ENCODE measurements at regions not wholly inside any gene's neighbourhood (a gene's known extent, or its start where the extent isn't known, plus 50 kb on each side); places are given as distances from the start of the nearest gene placed in this dataset.

DNA sequence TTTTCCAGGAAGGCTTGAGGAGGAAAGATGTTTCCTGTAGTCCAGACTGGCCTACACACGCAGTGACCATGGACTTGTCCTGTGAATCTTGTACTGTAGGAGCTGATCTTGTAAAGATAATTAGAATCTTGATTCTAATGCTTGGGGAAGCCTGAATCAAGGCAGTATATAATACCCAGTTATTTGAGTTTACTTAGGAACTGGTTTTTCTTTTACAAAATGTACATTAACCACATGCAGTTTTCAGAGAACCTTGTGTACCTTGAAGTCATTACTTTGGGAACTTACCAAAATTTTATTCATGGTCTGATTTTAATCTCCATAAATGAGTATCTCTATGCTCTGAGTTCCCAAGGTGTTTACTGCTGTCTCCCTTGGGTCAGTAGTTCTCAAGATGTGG lies 439.9 kb upstream of the AZI2 start:
- no peaks in the 10 kb centered on the region for H3K36me3 ChIP-seq
- H3K4me1 ChIP-seq (ENCODE audit: control insufficient read depth in 1 of 2, insufficient read depth in 1 of 2, low read depth in 1 of 2, low read length in 1 of 2), result no peaks in the 10 kb centered on the region
- no peak overlapping the region for H3K27ac ChIP-seq
- H3K27me3 ChIP-seq, result no peaks in the 10 kb centered on the region
- TF ChIP-seq, protein P1, sequence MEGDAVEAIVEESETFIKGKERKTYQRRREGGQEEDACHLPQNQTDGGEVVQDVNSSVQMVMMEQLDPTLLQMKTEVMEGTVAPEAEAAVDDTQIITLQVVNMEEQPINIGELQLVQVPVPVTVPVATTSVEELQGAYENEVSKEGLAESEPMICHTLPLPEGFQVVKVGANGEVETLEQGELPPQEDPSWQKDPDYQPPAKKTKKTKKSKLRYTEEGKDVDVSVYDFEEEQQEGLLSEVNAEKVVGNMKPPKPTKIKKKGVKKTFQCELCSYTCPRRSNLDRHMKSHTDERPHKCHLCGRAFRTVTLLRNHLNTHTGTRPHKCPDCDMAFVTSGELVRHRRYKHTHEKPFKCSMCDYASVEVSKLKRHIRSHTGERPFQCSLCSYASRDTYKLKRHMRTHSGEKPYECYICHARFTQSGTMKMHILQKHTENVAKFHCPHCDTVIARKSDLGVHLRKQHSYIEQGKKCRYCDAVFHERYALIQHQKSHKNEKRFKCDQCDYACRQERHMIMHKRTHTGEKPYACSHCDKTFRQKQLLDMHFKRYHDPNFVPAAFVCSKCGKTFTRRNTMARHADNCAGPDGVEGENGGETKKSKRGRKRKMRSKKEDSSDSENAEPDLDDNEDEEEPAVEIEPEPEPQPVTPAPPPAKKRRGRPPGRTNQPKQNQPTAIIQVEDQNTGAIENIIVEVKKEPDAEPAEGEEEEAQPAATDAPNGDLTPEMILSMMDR (IDR thresholded peaks at IDR 0.05), result no peak
- no peaks in the 10 kb centered on the region for H3K9me3 ChIP-seq
- no peak overlapping the region for H3K4me3 ChIP-seq (ENCODE audit: low read depth in 1 of 2, low read length in 1 of 2)

DNA sequence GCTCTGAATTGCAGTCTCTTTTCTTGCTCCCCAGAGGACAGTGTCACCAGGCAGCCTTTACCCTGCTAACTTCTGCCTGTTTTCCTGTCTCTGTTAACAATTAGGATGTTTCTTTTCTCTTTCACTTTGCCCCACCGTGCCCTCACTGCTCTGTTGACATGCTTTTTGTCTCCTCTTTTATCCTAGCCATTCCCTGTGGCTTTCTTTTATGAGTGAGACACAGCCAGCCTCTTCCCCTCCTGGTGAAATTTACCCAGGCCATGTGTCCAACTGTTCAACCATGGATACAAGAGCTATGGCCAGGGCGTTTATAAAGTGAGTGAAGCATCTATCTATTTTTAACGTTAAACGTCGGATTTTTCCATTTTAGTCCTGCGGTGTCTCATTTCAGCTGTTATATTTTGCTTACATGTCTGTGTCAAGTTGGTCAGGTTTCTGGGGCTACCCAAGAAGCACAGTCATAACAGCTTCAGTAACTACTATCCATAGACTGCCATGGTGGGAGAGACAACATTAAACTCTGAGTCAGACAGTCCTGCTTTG lies 443.2 kb upstream of the AZI2 start:
- H3K4me3 ChIP-seq (ENCODE audit: low read depth in 1 of 2, low read length in 1 of 2), result no peak overlapping the region
- TF ChIP-seq, protein P1 (IDR thresholded peaks at IDR 0.05), result no peak

DNA sequence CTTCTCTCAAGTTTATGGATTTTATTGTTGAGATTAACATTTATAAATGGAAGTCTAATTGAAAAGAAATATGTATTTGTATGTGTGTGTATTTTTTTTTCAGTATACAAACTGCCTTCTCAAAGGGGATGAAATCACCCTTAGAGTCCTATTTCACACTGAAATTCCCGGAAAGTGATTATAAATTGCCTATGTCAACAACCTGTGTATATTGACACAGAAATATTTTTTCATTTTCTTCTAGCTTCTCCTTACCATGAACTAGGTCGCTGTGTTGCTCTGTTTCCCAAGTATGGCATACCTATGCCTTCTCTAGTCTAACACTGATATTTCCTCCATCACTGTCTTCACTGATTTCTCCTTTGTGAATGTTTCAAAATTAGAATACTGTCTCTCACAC lies 444.0 kb upstream of the AZI2 start:
- no peaks in the 10 kb centered on the region for H3K36me3 ChIP-seq
- no peaks in the 10 kb centered on the region for H3K27me3 ChIP-seq
- TF ChIP-seq, protein P1 (IDR thresholded peaks at IDR 0.05), result no peak
- no peak overlapping the region for H3K27ac ChIP-seq
- H3K4me1 ChIP-seq (ENCODE audit: control insufficient read depth in 1 of 2, insufficient read depth in 1 of 2, low read depth in 1 of 2, low read length in 1 of 2), result no peaks in the 10 kb centered on the region
- no peak overlapping the region for H3K4me3 ChIP-seq (ENCODE audit: low read depth in 1 of 2, low read length in 1 of 2)
- H3K9me3 ChIP-seq, result no peaks in the 10 kb centered on the region

More for the DNA sequence above, 443.2 kb upstream of the AZI2 start:
- H3K27ac ChIP-seq, result no peak overlapping the region
- no peaks in the 10 kb centered on the region for H3K9me3 ChIP-seq
- H3K36me3 ChIP-seq, result no peaks in the 10 kb centered on the region
- H3K4me1 ChIP-seq (ENCODE audit: control insufficient read depth in 1 of 2, insufficient read depth in 1 of 2, low read depth in 1 of 2, low read length in 1 of 2), result no peaks in the 10 kb centered on the region
- no peaks in the 10 kb centered on the region for H3K27me3 ChIP-seq

DNA sequence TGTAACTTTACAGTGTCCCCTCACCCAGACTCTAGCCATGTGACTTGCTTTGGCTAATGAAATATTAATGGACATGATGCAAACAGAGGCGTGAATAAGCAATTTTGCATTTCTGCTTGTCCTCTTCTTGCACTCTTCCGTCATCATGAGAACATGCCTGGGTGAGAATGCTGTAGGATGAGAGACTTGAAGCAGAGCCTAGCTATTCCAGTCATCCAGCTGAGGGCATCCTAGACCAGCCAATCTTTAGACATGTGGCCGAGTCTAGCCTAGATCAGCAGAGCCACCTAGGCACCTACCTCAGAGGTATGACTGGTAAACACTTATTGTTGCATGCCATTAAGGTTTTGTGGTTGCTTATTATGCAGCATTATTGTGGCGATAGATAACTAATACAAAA lies 450.5 kb upstream of the AZI2 start:
- no peaks in the 10 kb centered on the region for H3K27me3 ChIP-seq
- no peaks in the 10 kb centered on the region for H3K4me1 ChIP-seq (ENCODE audit: control insufficient read depth in 1 of 2, insufficient read depth in 1 of 2, low read depth in 1 of 2, low read length in 1 of 2)
- no peak overlapping the region for H3K27ac ChIP-seq
- H3K4me3 ChIP-seq (ENCODE audit: low read depth in 1 of 2, low read length in 1 of 2), result no peak overlapping the region
- H3K9me3 ChIP-seq, result no peaks in the 10 kb centered on the region
- H3K36me3 ChIP-seq, result no peaks in the 10 kb centered on the region
- TF ChIP-seq, protein P1 (IDR thresholded peaks at IDR 0.05), result no peak

DNA sequence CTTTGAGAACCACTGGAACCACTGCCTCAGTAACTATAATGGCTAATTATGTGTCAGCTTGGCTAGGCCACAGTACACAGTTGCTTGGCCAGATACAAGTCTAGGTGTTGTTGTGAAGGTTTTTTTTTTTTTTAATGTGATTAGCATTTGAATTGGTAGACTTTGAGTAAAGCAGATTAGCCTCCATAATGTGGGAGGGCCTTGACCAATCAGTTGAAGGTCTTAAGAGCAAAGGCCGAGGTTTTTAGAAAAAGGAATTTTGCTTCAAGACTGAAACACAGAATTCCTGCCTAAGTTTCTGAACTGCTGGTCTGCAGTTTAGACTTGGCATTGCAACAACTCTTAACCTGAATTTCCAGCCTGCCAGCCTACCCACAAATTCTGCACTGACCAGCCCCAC lies 451.6 kb upstream of the AZI2 start:
- Histone ChIP-seq H3K36me3 (no peaks in the 10 kb centered on the region), H3K9me3 (no peaks in the 10 kb centered on the region), H3K27ac (no peak overlapping the region), H3K27me3 (no peaks in the 10 kb centered on the region), H3K4me3 (ENCODE audit: low read depth in 1 of 2, low read length in 1 of 2) (no peak overlapping the region), H3K4me1 (ENCODE audit: control insufficient read depth in 1 of 2, insufficient read depth in 1 of 2, low read depth in 1 of 2, low read length in 1 of 2) (no peaks in the 10 kb centered on the region)
- TF ChIP-seq, protein P1 (IDR thresholded peaks at IDR 0.05), result no peak

DNA sequence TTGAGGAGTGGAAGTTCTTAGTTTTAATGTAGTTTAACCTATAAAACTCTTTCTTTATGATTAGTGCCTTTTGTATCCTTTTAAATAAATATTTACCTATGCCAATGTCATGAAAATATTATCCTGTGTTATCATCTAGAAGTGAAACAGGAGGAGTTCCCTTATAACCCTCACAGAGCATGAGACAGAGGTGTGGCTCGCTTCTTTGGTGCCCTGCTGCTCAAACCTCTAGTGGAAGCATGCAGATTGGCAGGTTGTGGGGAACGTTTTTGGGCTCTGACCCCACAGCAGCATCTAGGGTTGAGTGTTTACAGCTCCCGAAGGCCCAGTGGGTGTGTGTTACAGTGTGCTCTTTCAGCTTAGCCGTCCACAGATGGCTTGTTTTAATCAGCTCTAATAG lies 459.4 kb upstream of the AZI2 start:
- no peak overlapping the region for H3K4me3 ChIP-seq (ENCODE audit: low read depth in 1 of 2, low read length in 1 of 2)
- TF ChIP-seq, protein P1 (IDR thresholded peaks at IDR 0.05), result no peak

More for the DNA sequence above, 459.4 kb upstream of the AZI2 start:
- H3K36me3 ChIP-seq, result no peaks in the 10 kb centered on the region
- H3K27ac ChIP-seq, result no peak overlapping the region
- no peaks in the 10 kb centered on the region for H3K9me3 ChIP-seq
- no peaks in the 10 kb centered on the region for H3K4me1 ChIP-seq (ENCODE audit: control insufficient read depth in 1 of 2, insufficient read depth in 1 of 2, low read depth in 1 of 2, low read length in 1 of 2)
- no peaks in the 10 kb centered on the region for H3K27me3 ChIP-seq
